ENCODE measurements at regions not wholly inside any gene's neighbourhood (a gene's known extent, or its start where the extent isn't known, plus 50 kb on each side); places are given as distances from the start of the nearest gene placed in this dataset.

DNA sequence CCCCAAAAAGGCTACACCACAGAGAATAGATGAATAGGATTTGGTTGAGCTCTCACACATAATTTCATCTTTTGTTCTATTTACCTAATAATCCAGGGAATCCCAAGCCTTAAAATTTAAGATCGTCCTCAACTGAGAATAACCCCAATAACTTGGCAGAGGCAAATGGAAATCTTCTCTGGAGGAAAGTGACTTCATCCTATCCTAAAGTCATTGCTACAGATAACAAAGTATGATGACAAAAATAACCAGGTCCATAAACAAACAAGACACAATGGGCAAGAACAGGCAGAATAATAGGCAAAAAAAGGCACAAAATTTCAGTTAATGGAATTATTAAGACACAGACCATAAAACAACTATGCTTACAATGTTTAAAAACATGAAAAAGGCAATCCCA, 177.3 kb upstream of the STK26 start:
- TF ChIP-seq, protein P1, sequence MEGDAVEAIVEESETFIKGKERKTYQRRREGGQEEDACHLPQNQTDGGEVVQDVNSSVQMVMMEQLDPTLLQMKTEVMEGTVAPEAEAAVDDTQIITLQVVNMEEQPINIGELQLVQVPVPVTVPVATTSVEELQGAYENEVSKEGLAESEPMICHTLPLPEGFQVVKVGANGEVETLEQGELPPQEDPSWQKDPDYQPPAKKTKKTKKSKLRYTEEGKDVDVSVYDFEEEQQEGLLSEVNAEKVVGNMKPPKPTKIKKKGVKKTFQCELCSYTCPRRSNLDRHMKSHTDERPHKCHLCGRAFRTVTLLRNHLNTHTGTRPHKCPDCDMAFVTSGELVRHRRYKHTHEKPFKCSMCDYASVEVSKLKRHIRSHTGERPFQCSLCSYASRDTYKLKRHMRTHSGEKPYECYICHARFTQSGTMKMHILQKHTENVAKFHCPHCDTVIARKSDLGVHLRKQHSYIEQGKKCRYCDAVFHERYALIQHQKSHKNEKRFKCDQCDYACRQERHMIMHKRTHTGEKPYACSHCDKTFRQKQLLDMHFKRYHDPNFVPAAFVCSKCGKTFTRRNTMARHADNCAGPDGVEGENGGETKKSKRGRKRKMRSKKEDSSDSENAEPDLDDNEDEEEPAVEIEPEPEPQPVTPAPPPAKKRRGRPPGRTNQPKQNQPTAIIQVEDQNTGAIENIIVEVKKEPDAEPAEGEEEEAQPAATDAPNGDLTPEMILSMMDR (IDR thresholded peaks at IDR 0.05): no peak
- no peak for TF ChIP-seq POLR2A (IDR thresholded peaks at IDR 0.05)
